K562 (cell line): ENCODE measurements at regions not wholly inside any gene's neighbourhood (a gene's known extent, or its start where the extent isn't known, plus 50 kb on each side); places are given as distances from the start of the nearest gene placed in this dataset.

Experiments used
- ATAC-seq: fragments of 200-7000 bp; cut with Tn5 transposase; 3 replicates; pipeline ENCODE4 v1.9.1; 2020; ENCODE audit warnings: moderate library complexity
- BruUV-seq: library from RNA; stranded (reverse); fragments of 400-500 nt; replicated peaks from 2 replicates; lab custom pipeline; 2021; lab: Mats Ljungman, UMichigan
- CTCF ChIA-PET: fragments of 300-600 bp; formaldehyde crosslinking; extraction: SDS; loops from one replicate; lab custom pipeline; 2021; ENCODE audit warnings: low intra/inter-chr PET ratio; lab: Yijun Ruan, JAX
- POLR2A ChIA-PET: fragments of 300-600, 350-650 bp; sonication (Branson Sonifier 250); formaldehyde crosslinking; extraction: SDS; loops from one replicate; lab custom pipeline; 2021; ENCODE audit warnings: antibody characterized with exemption, inconsistent platforms; lab: Yijun Ruan, JAX
- DNase-seq, 4 experiments: peaks; one replicate each; pipeline versions ENCODE4 v3.0.0 to v3.0.0-alpha.2; 2011 to 2018; ENCODE audit warnings: low spot score in 3 of 4, mixed read lengths in 3 of 4; ENCODE audit errors: extremely low read depth in 1 of 4
- FAIRE-seq: peaks from 2 replicates; lab custom pipeline; 2011; peaks lifted over from hg19 to GRCh38; lab: Jason Lieb, UNC
- H2AFZ ChIP-seq: 2 replicates; pipeline ENCODE4 v1.6.0; 2011; ENCODE audit warnings: low read depth, low read length, control low read depth, inconsistent platforms
- H3K27ac ChIP-seq: fragments of 200-600 bp; 3 replicates; pipeline ENCODE4 v1.8.0; 2011; ENCODE audit warnings: low read depth, mild to moderate bottlenecking, control low read depth, inconsistent platforms, low read length, moderate library complexity, mixed read lengths; ENCODE audit errors: extremely low read depth
- H3K27me3 ChIP-seq, 2 experiments: fragments of 300-600 bp in 1 of 2; 2 replicates in 1 of 2; 3 replicates in 1 of 2; pipeline versions ENCODE4 v1.6.0 to v1.8.0; 2011; ENCODE audit warnings: inconsistent platforms in 2 of 2, low read length in 2 of 2, mild to moderate bottlenecking in 1 of 2, mixed read lengths in 1 of 2, moderate library complexity in 1 of 2; ENCODE audit not compliant: control insufficient read depth in 2 of 2, insufficient read depth in 2 of 2
- H3K36me3 ChIP-seq: fragments of 300-600 bp; 3 replicates; pipeline ENCODE4 v1.8.0; 2011; ENCODE audit warnings: mild to moderate bottlenecking, low read length, inconsistent platforms; ENCODE audit not compliant: control insufficient read depth, insufficient read depth
- H3K4me1 ChIP-seq, 2 experiments: fragments of 200-600 bp in 1 of 2; replicated peaks in 1 of 2; 2 replicates in 1 of 2; 3 replicates in 1 of 2; pipeline versions ENCODE4 v1.5.1 to v1.8.0; 2011; ENCODE audit warnings: inconsistent platforms in 2 of 2, low read length in 2 of 2, mild to moderate bottlenecking in 1 of 2, mixed read lengths in 1 of 2, moderate library complexity in 1 of 2; ENCODE audit not compliant: control insufficient read depth in 2 of 2, insufficient read depth in 2 of 2
- H3K4me2 ChIP-seq: 2 replicates; pipeline ENCODE4 v1.6.1; 2011; ENCODE audit warnings: low read length, control low read depth, inconsistent platforms, mixed read lengths; ENCODE audit not compliant: insufficient read depth
- H3K4me3 ChIP-seq: fragments of 200-600 bp; sonication (generic), shearing (Covaris generic); 2 replicates; pipeline ENCODE4 v1.5.1; 2016; ENCODE audit warnings: control low read depth, inconsistent platforms
- H3K79me2 ChIP-seq: fragments of 200-600 bp; 3 replicates; pipeline ENCODE4 v1.8.0; 2011; ENCODE audit warnings: low read length, inconsistent platforms; ENCODE audit not compliant: control insufficient read depth, insufficient read depth
- H3K9ac ChIP-seq, 2 experiments: 2 replicates each; pipeline versions ENCODE4 v1.6.0 to v1.6.1; 2011; ENCODE audit warnings: low read depth in 2 of 2, low read length in 2 of 2, control low read depth in 1 of 2, inconsistent platforms in 1 of 2, mild to moderate bottlenecking in 1 of 2, mixed read lengths in 1 of 2; ENCODE audit not compliant: insufficient read depth in 1 of 2
- H3K9me1 ChIP-seq: one replicate; pipeline ENCODE4 v1.6.0; 2011; ENCODE audit warnings: inconsistent platforms, mild to moderate bottlenecking, low read length, moderate library complexity; ENCODE audit not compliant: control insufficient read depth, insufficient read depth
- H3K9me3 ChIP-seq: replicated peaks from 2 replicates; pipeline ENCODE4 v1.5.1; 2011; ENCODE audit warnings: low read depth, low read length, inconsistent platforms; ENCODE audit not compliant: control insufficient read depth, insufficient read depth
- H4K20me1 ChIP-seq: replicated peaks from 2 replicates; pipeline ENCODE4 v1.6.1; 2011; ENCODE audit warnings: low read length, inconsistent platforms, mixed read lengths; ENCODE audit not compliant: control insufficient read depth, insufficient read depth
- CREBBP ChIP-seq: IDR thresholded peaks from one replicate; pipeline ENCODE4 v1.6.1; 2012; ENCODE audit warnings: low read depth, mild to moderate bottlenecking, control low read depth, inconsistent platforms, low read length
- POU5F1 ChIP-seq: fragments of 150-350 bp; IDR thresholded peaks from 2 replicates; pipeline ENCODE4 v1.6.1; 2014; ENCODE audit warnings: borderline replicate concordance, low read length, low read depth, mild to moderate bottlenecking; ENCODE audit not compliant: partially characterized antibody
- SMARCC2 ChIP-seq: fragments of 450-650 bp; IDR thresholded peaks from 2 replicates; pipeline ENCODE4 v1.6.1; 2017; ENCODE audit warnings: antibody characterized with exemption, moderate library complexity, mild to moderate bottlenecking, low read depth
- TAF9B ChIP-seq: fragments of 450-650 bp; IDR thresholded peaks from 2 replicates; pipeline ENCODE4 v1.6.1; 2018; ENCODE audit warnings: mild to moderate bottlenecking; ENCODE audit not compliant: partially characterized antibody
- ZNF436 ChIP-seq: fragments of 250-450, 450-650 bp; sonication (Bioruptor Pico); formaldehyde crosslinking; IDR thresholded peaks from 2 replicates; pipeline ENCODE4 v1.7.0; 2020; ENCODE audit warnings: mild to moderate bottlenecking
- WGBS: fragments of 100-300 bp; shearing (Covaris generic); methylation state at CpG from one replicate; pipeline ENCODE4 v1.1.6; 2016; ENCODE audit warnings: low coverage, mixed read lengths; ENCODE audit not compliant: insufficient coverage; ENCODE audit errors: missing lambda C conversion rate; 5-methylcytosine and 5-hydroxymethylcytosine counted together
- in situ Hi-C: fragments of 300-500 bp; cut with MboI; formaldehyde crosslinking; loops from 4 replicates; pipeline ENCODE4 v1.15.0; 2018; ENCODE audit warnings: inconsistent platforms, mixed read lengths
- intact Hi-C: fragments of 100-400 bp; cut with micrococcal nuclease; formaldehyde crosslinking; loops from 2 replicates; pipeline ENCODE4 v1.14.2; 2022
- TF ChIP-seq, protein P1 (sequence below): fragments of 450-650 bp; IDR thresholded peaks from 2 replicates; pipeline ENCODE4 v1.6.1; 2016; ENCODE audit warnings: borderline replicate concordance
- TF ChIP-seq, protein P2 (sequence below), 2 experiments: fragments of 450-650 bp; IDR thresholded peaks; 2 replicates each; pipeline ENCODE4 v1.6.1; 2018; ENCODE audit warnings: mild to moderate bottlenecking in 2 of 2, low read depth in 1 of 2; ENCODE audit not compliant: partially characterized antibody in 2 of 2
- TF ChIP-seq, protein P3 (sequence below): fragments of 250-450 bp; sonication (Bioruptor Pico); IDR thresholded peaks from 2 replicates; pipeline ENCODE4 v1.4.0; 2020

DNA sequence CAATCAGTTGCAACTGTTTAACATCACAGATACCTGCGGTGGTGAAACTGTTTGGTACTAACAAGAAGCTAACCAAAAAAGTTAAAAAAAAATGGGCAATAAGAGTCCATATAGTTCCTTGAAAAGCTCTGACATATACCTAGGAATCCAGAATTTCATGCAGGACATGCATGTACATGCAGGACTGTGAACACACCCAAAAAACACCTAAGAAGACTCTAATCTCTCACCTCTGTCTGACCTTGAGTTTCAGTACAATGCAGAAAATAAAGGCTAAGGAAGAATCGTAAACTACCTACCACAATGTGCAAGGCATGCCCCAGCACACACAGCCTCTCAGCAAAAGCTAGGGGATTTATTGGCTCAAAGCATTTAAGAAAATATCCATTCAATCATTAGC is 110.7 kb upstream of the GOLGA8J start (continued):
- TF ChIP-seq POU5F1 (no peak), CREBBP (no peak)

DNA sequence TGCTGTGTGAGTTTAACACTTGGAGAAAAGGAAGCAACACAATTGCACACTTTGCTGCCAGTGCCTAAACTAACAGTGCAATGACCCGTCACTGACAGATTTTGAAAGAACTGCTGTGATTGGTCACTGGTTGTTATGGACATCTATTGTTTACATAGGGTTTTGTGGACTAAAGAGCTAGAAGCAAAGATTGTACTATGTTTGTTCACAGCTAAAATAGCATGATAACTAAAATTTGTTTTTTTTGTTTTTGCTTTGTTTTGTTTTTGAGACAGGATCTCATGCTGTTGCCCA is 112.4 kb upstream of the GOLGA8J start:
- Histone ChIP-seq H3K79me2 (no peaks in the 10 kb centered on the region), H3K36me3 (no peaks in the 10 kb centered on the region), H3K9me3 (no peaks in the 10 kb centered on the region), H3K4me1 (no peaks in the 10 kb centered on the region), H3K27ac (no peak overlapping the region), H3K4me3 (no peak overlapping the region), H3K27me3 (no peaks in the 10 kb centered on the region), H2AFZ (no peak overlapping the region), H4K20me1 (no peaks in the 10 kb centered on the region), H3K4me2 (no peak overlapping the region), H3K9ac (no peak overlapping the region), H3K9me1 (no peaks in the 10 kb centered on the region)
- intact Hi-C loops, result no loop called here
- ATAC-seq (no peak), DNase-seq (no peak), FAIRE-seq (no peak)
- WGBS, result 0% methylated on average over 1 of the region's 1 CpG
- ChIA-PET POLR2A (interaction anchor here (0.6 kb wide), 1 partner anchor 12 kb away, joined by 3 read pairs; no protein-coding TSS in a partner anchor), CTCF (no interaction called here)
- in situ Hi-C loops, result no loop called here
- BruUV-seq, result no TSS peak
- no peak for TF ChIP-seq TAF9B
- TF ChIP-seq, protein P1, sequence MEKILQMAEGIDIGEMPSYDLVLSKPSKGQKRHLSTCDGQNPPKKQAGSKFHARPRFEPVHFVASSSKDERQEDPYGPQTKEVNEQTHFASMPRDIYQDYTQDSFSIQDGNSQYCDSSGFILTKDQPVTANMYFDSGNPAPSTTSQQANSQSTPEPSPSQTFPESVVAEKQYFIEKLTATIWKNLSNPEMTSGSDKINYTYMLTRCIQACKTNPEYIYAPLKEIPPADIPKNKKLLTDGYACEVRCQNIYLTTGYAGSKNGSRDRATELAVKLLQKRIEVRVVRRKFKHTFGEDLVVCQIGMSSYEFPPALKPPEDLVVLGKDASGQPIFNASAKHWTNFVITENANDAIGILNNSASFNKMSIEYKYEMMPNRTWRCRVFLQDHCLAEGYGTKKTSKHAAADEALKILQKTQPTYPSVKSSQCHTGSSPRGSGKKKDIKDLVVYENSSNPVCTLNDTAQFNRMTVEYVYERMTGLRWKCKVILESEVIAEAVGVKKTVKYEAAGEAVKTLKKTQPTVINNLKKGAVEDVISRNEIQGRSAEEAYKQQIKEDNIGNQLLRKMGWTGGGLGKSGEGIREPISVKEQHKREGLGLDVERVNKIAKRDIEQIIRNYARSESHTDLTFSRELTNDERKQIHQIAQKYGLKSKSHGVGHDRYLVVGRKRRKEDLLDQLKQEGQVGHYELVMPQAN, result no peak
- TF ChIP-seq SMARCC2, result no peak
- TF ChIP-seq, protein P2, sequence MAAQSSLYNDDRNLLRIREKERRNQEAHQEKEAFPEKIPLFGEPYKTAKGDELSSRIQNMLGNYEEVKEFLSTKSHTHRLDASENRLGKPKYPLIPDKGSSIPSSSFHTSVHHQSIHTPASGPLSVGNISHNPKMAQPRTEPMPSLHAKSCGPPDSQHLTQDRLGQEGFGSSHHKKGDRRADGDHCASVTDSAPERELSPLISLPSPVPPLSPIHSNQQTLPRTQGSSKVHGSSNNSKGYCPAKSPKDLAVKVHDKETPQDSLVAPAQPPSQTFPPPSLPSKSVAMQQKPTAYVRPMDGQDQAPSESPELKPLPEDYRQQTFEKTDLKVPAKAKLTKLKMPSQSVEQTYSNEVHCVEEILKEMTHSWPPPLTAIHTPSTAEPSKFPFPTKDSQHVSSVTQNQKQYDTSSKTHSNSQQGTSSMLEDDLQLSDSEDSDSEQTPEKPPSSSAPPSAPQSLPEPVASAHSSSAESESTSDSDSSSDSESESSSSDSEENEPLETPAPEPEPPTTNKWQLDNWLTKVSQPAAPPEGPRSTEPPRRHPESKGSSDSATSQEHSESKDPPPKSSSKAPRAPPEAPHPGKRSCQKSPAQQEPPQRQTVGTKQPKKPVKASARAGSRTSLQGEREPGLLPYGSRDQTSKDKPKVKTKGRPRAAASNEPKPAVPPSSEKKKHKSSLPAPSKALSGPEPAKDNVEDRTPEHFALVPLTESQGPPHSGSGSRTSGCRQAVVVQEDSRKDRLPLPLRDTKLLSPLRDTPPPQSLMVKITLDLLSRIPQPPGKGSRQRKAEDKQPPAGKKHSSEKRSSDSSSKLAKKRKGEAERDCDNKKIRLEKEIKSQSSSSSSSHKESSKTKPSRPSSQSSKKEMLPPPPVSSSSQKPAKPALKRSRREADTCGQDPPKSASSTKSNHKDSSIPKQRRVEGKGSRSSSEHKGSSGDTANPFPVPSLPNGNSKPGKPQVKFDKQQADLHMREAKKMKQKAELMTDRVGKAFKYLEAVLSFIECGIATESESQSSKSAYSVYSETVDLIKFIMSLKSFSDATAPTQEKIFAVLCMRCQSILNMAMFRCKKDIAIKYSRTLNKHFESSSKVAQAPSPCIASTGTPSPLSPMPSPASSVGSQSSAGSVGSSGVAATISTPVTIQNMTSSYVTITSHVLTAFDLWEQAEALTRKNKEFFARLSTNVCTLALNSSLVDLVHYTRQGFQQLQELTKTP (IDR thresholded peaks at IDR 0.05; ENCODE audit: low read depth in 1 of 2, partially characterized antibody in 2 of 2), result no peak
- TF ChIP-seq, protein P3, sequence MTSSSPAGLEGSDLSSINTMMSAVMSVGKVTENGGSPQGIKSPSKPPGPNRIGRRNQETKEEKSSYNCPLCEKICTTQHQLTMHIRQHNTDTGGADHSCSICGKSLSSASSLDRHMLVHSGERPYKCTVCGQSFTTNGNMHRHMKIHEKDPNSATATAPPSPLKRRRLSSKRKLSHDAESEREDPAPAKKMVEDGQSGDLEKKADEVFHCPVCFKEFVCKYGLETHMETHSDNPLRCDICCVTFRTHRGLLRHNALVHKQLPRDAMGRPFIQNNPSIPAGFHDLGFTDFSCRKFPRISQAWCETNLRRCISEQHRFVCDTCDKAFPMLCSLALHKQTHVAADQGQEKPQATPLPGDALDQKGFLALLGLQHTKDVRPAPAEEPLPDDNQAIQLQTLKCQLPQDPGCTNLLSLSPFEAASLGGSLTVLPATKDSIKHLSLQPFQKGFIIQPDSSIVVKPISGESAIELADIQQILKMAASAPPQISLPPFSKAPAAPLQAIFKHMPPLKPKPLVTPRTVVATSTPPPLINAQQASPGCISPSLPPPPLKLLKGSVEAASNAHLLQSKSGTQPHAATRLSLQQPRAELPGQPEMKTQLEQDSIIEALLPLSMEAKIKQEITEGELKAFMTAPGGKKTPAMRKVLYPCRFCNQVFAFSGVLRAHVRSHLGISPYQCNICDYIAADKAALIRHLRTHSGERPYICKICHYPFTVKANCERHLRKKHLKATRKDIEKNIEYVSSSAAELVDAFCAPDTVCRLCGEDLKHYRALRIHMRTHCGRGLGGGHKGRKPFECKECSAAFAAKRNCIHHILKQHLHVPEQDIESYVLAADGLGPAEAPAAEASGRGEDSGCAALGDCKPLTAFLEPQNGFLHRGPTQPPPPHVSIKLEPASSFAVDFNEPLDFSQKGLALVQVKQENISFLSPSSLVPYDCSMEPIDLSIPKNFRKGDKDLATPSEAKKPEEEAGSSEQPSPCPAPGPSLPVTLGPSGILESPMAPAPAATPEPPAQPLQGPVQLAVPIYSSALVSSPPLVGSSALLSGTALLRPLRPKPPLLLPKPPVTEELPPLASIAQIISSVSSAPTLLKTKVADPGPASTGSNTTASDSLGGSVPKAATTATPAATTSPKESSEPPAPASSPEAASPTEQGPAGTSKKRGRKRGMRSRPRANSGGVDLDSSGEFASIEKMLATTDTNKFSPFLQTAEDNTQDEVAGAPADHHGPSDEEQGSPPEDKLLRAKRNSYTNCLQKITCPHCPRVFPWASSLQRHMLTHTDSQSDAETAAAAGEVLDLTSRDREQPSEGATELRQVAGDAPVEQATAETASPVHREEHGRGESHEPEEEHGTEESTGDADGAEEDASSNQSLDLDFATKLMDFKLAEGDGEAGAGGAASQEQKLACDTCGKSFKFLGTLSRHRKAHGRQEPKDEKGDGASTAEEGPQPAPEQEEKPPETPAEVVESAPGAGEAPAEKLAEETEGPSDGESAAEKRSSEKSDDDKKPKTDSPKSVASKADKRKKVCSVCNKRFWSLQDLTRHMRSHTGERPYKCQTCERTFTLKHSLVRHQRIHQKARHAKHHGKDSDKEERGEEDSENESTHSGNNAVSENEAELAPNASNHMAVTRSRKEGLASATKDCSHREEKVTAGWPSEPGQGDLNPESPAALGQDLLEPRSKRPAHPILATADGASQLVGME (CRISPR knock-in tag), result no peak
- TF ChIP-seq ZNF436 (CRISPR knock-in tag), result no peak
